ENCODE measurements at regions not wholly inside any gene's neighbourhood (a gene's known extent, or its start where the extent isn't known, plus 50 kb on each side); places are given as distances from the start of the nearest gene placed in this dataset.
A peak's percentile ranks its signal among the peaks of the same experiment; 100 is the strongest.

DNA sequence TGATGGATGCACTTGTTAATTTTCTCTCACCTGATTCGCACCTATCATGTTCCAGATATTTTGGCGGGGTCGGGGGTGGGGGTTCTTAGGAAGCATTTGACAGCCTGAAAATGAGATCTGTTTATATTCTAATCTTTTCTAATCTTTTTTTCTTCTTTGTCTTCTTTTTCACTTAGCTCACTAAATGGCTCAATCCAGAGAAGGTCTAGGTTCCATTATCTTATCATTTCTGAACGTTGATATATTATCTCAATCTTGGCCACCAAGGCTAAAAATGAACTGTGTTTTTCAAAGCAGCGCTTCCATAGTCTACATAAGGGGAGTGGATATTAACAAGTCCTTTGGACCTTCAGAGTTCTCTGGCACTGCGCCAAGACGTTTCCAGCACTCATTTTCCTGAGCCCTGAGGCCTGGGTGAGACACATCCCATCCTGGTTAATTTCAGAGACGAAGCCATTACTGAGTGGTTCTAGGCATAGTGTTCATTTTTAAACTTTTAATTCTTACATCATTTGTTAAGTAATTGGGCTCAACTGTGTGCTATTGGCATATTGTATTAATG is 229.0 kb downstream of the SOX11 start:
- DNase-seq, result no peak

- no peak for DNase-seq
Measured at GRCh38 chr2:5923957-5924945, 232.1 kb downstream of the SOX11 start.

DNA sequence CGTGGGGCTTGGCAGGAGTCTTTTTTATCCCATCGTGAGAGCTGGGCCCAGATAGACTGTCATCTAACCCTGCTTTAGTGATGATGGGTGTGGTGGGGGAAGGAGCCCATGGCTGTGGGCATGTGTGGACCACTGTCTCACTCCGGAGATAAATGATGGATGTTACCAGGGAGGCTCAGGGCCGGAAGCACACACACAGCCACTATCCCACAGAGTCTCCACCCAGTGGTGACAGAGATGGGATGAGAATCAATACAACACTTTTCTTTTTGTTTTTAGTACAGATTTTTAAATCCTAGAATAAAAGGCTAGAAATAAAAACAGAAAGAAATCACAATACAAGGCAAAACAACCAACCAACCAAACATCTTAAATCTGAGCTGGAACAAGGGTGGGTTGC is 233.4 kb downstream of the SOX11 start:
- DNase-seq, result no peak

DNA sequence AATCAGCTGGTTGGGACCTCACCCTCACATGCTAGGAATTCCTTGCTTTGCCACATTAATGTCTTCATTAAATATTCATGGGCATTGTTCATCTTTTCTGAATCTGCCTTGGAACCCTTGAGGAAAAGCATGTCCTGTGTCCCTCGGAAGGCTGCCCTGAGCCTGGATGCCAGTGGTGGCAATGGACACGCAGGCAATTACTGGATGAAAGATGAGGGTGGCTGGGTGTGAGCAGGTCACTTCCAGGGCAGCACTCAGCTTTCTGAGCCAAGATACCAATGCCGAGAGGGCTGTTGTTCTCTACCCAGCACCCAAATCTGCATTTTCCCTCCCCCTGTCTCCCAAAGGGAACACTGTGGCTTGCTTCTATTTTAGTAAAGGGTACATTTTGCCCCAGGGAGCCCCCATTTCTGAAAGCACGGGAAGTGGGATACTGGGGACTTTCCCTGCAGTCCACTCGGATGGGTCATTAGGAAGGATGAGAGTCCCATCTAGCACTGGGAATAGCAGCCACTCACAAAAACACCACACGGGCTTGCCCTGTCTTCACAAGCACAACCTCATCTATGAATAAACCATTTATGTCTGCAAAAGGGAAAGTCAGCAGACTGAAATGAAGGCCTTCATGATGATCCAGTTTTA is 234.8 kb downstream of the SOX11 start:
- DNase-seq, result no peak

GRCh38 chr2:5932556-5933469 is 240.6 kb downstream of the SOX11 start:
- peak in 1 of 2 experiments; percentile 50 for DNase-seq

- DNase-seq, result no peak
Measured at GRCh38 chr2:5933669-5934068, 241.5 kb downstream of the SOX11 start.

DNA sequence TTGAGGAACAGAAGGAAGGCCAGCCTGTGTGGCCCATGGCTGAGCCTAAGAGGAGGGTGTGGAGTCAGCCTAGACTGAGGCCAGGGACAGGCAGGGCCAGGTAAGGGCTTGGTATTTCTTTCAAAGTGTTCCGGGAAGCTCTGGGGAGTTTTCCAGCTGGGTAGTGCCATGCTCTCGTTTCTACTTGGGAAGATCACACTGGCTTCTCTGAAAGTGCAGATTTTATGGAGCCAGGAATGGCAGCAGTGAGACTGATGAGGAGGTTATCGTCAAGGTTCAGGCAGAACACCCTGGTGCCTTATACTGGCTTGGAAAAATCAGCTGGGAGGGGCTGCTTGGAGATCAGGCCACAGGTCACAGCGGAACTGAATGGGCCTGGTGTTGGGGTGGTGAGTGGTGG is 245.1 kb downstream of the SOX11 start:
- no peak for DNase-seq

DNA sequence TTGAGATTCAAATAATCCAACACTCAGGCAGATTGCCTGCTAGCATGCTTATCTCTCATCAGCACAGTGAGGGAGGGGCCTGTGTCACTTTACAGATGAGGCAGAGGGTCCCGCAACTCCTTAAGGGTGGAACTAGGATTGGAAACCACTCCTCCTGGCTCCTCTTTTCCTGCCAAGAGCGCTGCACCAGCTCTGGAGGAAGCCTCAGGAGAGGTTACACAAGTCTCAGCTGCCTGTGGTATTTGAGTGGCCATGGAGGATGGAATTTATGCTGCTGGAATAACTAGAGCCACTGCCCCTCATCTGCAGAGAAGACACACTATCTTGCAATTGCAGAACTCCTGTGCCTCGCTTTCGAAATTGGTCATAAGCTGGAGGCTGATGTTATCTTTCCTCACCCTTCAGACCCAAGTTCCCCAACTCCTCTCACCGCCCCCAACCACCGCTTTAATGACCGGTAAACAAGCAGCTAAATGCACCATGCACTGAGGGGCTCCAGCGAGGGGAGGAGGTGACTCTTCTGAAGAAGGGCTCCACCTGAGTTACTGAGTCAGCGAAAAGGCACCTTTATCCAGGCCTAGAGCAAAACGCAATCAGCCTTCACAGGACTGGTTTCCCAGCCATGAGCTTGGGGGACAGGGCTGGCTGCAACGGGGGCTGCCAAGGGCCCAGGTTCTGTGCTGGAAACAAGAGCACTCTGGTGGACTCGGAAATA is 245.8 kb downstream of the SOX11 start:
- DNase-seq, result no peak

GRCh38 chr2:5938566-5938896 is 246.3 kb downstream of the SOX11 start:
- no peak for DNase-seq

GRCh38 chr2:5939553-5939952 is 247.4 kb downstream of the SOX11 start:
- no peak for DNase-seq

- peak in 1 of 2 experiments; percentile 26 for DNase-seq
Measured at GRCh38 chr2:5940596-5941535, 248.7 kb downstream of the SOX11 start.

GRCh38 chr2:5942204-5942603 is 250.0 kb downstream of the SOX11 start:
- DNase-seq, result no peak

- DNase-seq, result no peak
Measured at GRCh38 chr2:5945742-5946141, 253.6 kb downstream of the SOX11 start.

- no peak for DNase-seq
Measured at GRCh38 chr2:5946225-5947115, 254.3 kb downstream of the SOX11 start.

DNA sequence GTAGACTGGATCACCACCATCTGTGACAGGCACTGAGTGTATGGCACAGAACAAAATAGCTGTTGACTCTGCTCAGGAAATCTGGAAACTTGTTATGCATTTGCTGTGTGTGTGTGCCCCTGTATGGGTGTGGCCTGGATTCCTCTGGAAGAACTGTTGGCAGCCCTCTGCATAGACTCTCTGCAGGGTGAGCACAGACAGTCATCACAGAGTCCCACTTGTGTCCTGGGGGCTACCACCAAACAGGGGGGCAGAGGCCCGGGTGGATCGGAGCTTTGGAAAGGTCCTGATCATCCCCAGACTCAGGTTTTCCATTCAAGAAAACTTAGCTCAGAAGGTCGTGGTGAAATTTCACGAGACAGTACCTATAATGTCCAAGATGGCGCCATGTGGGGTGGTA is 258.6 kb downstream of the SOX11 start:
- no peak for DNase-seq

GRCh38 chr2:5951471-5951870 is 259.3 kb downstream of the SOX11 start:
- DNase-seq, result no peak

DNA sequence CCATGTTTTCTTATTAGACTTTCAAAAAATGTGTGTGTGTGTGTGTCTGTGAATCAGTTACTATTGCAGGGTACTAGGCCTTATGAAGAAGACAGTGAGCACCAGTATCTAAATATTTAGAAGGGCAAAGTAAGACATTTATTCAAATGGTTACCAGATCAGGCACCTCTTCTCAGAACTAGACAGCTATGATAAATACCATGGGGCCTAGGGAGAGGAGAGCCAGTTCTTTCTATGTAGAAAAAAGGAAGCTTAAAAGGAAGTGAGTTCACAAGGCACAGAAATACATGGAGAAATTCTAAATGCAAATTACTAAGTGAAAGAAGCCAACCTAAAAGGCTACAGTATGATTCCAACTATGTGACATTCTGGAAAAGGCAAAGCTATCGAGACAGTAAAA is 261.3 kb downstream of the SOX11 start:
- DNase-seq, result no peak

DNA sequence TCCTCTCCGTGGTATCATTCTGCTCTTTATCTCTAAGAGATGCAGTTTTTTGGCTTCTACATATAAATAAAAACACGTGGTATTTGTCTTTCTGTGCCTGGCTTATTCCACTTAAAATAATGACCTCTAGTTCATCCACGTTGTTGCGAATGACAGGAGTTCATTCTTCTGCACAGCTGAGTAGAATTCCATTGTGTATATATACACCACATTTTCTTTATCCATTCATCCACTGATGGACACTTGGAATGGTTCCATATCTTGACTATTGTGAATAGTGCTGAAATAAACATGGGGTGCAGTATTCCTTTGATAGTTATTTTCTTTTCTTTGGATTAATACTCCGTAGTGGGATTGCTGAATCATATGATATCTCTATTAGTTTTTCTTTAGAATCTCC is 262.3 kb downstream of the SOX11 start:
- DNase-seq, result no peak

DNA sequence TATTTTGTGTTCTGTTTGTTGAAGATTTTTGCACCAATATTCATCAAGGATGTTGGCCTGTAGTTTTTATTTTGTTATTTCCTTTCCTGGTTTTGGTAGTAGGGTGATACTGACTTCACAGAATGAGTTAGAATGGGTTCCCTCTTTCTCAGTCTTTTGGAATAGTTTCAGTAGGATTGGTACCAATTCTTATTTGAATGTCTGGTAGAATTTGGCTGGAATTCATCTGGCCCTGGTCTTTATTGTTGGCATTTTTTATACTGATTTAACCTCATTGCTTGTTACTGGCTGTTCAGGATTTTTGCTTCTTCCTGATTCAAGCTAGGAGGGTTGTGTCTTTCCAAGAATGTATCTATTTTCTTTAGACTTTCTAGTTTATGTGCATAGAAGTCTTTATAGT is 263.7 kb downstream of the SOX11 start:
- no peak for DNase-seq
